Neuron (in vitro differentiated cells): ENCODE measurements at regions not wholly inside any gene's neighbourhood (a gene's known extent, or its start where the extent isn't known, plus 50 kb on each side); places are given as distances from the start of the nearest gene placed in this dataset.

Experiments used
- H2AFZ ChIP-seq: one replicate; pipeline ENCODE4 v1.6.1; 2013; ENCODE audit warnings: low read depth, mild to moderate bottlenecking, inconsistent platforms, low read length, moderate library complexity
- H3K27me3 ChIP-seq: one replicate; pipeline ENCODE4 v1.6.1; 2013; ENCODE audit warnings: low read length; ENCODE audit not compliant: insufficient read depth
- H3K36me3 ChIP-seq: one replicate; pipeline ENCODE4 v1.6.1; 2013; ENCODE audit warnings: low read length; ENCODE audit not compliant: insufficient read depth
- H3K4me1 ChIP-seq: one replicate; pipeline ENCODE4 v1.6.1; 2013; ENCODE audit warnings: low read length; ENCODE audit not compliant: insufficient read depth
- H3K4me3 ChIP-seq: 2 replicates; pipeline ENCODE4 v1.5.1; 2013; ENCODE audit warnings: mild to moderate bottlenecking, low read length, moderate library complexity
- H3K9me3 ChIP-seq: one replicate; pipeline ENCODE4 v1.6.1; 2013; ENCODE audit warnings: low read length

- Histone ChIP-seq H3K4me3 (no peak overlapping the region), H2AFZ (no peak overlapping the region), H3K36me3 (no peaks in the 10 kb centered on the region), H3K4me1 (peaks cover 4% of the 10 kb centered on the region), H3K27me3 (no peaks in the 10 kb centered on the region), H3K9me3 (no peaks in the 10 kb centered on the region)
Measured at GRCh38 chr2:219765231-219765911, 137.9 kb downstream of the SLC4A3 start.

GRCh38 chr2:219766658-219767057 lies 139.2 kb downstream of the SLC4A3 start:
- no peaks in the 10 kb centered on the region for H3K27me3 ChIP-seq
- peaks cover 4% of the 10 kb centered on the region for H3K4me1 ChIP-seq
- no peaks in the 10 kb centered on the region for H3K9me3 ChIP-seq
- no peaks in the 10 kb centered on the region for H3K36me3 ChIP-seq
- no peak overlapping the region for H2AFZ ChIP-seq
- H3K4me3 ChIP-seq, result no peak overlapping the region

GRCh38 chr2:219769090-219769910 lies 141.9 kb downstream of the SLC4A3 start:
- no peak overlapping the region for H3K4me3 ChIP-seq
- H3K9me3 ChIP-seq, result no peaks in the 10 kb centered on the region
- H3K36me3 ChIP-seq, result no peaks in the 10 kb centered on the region
- no peak overlapping the region for H2AFZ ChIP-seq
- peaks cover 4% of the 10 kb centered on the region for H3K4me1 ChIP-seq
- H3K27me3 ChIP-seq, result no peaks in the 10 kb centered on the region

GRCh38 chr2:219772103-219772635 lies 144.7 kb downstream of the SLC4A3 start:
- Histone ChIP-seq H2AFZ (no peak overlapping the region), H3K4me1 (no peaks in the 10 kb centered on the region), H3K27me3 (no peaks in the 10 kb centered on the region), H3K9me3 (no peaks in the 10 kb centered on the region), H3K4me3 (no peak overlapping the region), H3K36me3 (no peaks in the 10 kb centered on the region)

- H3K36me3 ChIP-seq, result no peaks in the 10 kb centered on the region
- no peaks in the 10 kb centered on the region for H3K27me3 ChIP-seq
- H3K9me3 ChIP-seq, result no peaks in the 10 kb centered on the region
- H2AFZ ChIP-seq, result no peak overlapping the region
- H3K4me1 ChIP-seq, result no peaks in the 10 kb centered on the region
- H3K4me3 ChIP-seq, result no peak overlapping the region
Measured at GRCh38 chr2:219772697-219773096, 145.3 kb downstream of the SLC4A3 start.

- Histone ChIP-seq H2AFZ (no peak overlapping the region), H3K4me1 (no peaks in the 10 kb centered on the region), H3K36me3 (no peaks in the 10 kb centered on the region), H3K9me3 (no peaks in the 10 kb centered on the region), H3K27me3 (peaks cover 3% of the 10 kb centered on the region), H3K4me3 (no peak overlapping the region)
Measured at GRCh38 chr2:219775506-219775905, 148.1 kb downstream of the SLC4A3 start.

- Histone ChIP-seq H3K27me3 (peaks cover 3% of the 10 kb centered on the region), H3K4me3 (no peak overlapping the region), H3K4me1 (no peaks in the 10 kb centered on the region), H3K36me3 (no peaks in the 10 kb centered on the region), H3K9me3 (no peaks in the 10 kb centered on the region), H2AFZ (no peak overlapping the region)
Measured at GRCh38 chr2:219777388-219777787, 150.0 kb downstream of the SLC4A3 start.

- no peaks in the 10 kb centered on the region for H3K9me3 ChIP-seq
- H3K27me3 ChIP-seq, result peaks cover 3% of the 10 kb centered on the region
- no peak overlapping the region for H3K4me3 ChIP-seq
- H3K36me3 ChIP-seq, result no peaks in the 10 kb centered on the region
- no peak overlapping the region for H2AFZ ChIP-seq
- peaks cover 3% of the 10 kb centered on the region for H3K4me1 ChIP-seq
Measured at GRCh38 chr2:219778189-219778588, 150.8 kb downstream of the SLC4A3 start.

- no peak overlapping the region for H2AFZ ChIP-seq
Measured at GRCh38 chr2:219782737-219783348, 155.4 kb downstream of the SLC4A3 start.

GRCh38 chr2:219783359-219783975 lies 156.0 kb downstream of the SLC4A3 start:
- no peaks in the 10 kb centered on the region for H3K9me3 ChIP-seq
- H3K36me3 ChIP-seq, result no peaks in the 10 kb centered on the region
- H3K4me1 ChIP-seq, result peaks cover 3% of the 10 kb centered on the region
- H3K4me3 ChIP-seq, result no peak overlapping the region
- H3K27me3 ChIP-seq, result no peaks in the 10 kb centered on the region
- no peak overlapping the region for H2AFZ ChIP-seq

More at GRCh38 chr2:219782737-219783348, 155.4 kb downstream of the SLC4A3 start:
- peaks cover 3% of the 10 kb centered on the region for H3K27me3 ChIP-seq
- no peaks in the 10 kb centered on the region for H3K36me3 ChIP-seq
- no peaks in the 10 kb centered on the region for H3K9me3 ChIP-seq
- no peak overlapping the region for H3K4me3 ChIP-seq
- H3K4me1 ChIP-seq, result peaks cover 3% of the 10 kb centered on the region

- H3K4me3 ChIP-seq, result no peak overlapping the region
- H3K4me1 ChIP-seq, result peaks cover 3% of the 10 kb centered on the region
- H3K36me3 ChIP-seq, result no peaks in the 10 kb centered on the region
- no peaks in the 10 kb centered on the region for H3K9me3 ChIP-seq
- H3K27me3 ChIP-seq, result no peaks in the 10 kb centered on the region
- no peak overlapping the region for H2AFZ ChIP-seq
Measured at GRCh38 chr2:219784178-219784577, 156.7 kb downstream of the SLC4A3 start.

- Histone ChIP-seq H3K9me3 (no peaks in the 10 kb centered on the region), H3K4me3 (no peak overlapping the region), H2AFZ (no peak overlapping the region), H3K36me3 (no peaks in the 10 kb centered on the region), H3K27me3 (no peaks in the 10 kb centered on the region), H3K4me1 (no peaks in the 10 kb centered on the region)
Measured at GRCh38 chr2:219789476-219789875, 162.0 kb downstream of the SLC4A3 start.

GRCh38 chr2:219792446-219792845 lies 165.0 kb downstream of the SLC4A3 start:
- no peaks in the 10 kb centered on the region for H3K9me3 ChIP-seq
- H3K4me3 ChIP-seq, result no peak overlapping the region
- no peaks in the 10 kb centered on the region for H3K36me3 ChIP-seq
- H3K27me3 ChIP-seq, result no peaks in the 10 kb centered on the region
- no peak overlapping the region for H2AFZ ChIP-seq
- no peaks in the 10 kb centered on the region for H3K4me1 ChIP-seq
